Activated CD8-positive, alpha-beta memory T cell treated with anti-CD3 and anti-CD28 coated beads, Interleukin-2, amount 50 U/mL, for 4 hours (primary cell): ENCODE measurements at regions not wholly inside any gene's neighbourhood (a gene's known extent, or its start where the extent isn't known, plus 50 kb on each side); places are given as distances from the start of the nearest gene placed in this dataset.
"Not testable (repeated sequence)": the region's sequence is repeated elsewhere in the genome, so short reads cannot be mapped to it uniquely, and the experiment has no call there.

ENCODE experiments used
- DNase-seq: peaks from one replicate; pipeline ENCODE4 v3.0.0-alpha.2; 2020

DNA sequence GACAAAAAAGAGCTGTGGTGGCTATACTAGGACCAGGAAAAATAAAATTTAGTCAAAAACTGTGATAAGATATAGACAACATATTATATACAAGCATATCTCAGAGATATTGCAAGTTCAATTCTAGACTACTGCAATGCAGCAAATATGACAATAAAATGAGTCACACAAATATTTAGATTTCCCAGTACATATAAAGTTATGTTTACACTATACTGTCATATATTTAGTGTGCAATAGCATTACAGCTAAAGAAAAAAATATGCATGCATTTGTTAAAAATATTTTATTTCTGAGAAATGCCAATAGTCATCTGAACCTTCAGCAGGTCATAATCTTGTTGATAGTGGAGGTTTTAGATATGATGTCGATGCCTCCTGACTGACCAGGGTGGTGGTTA, 72.1 kb downstream of the AKR1C4 start:
- no peak for DNase-seq

DNA sequence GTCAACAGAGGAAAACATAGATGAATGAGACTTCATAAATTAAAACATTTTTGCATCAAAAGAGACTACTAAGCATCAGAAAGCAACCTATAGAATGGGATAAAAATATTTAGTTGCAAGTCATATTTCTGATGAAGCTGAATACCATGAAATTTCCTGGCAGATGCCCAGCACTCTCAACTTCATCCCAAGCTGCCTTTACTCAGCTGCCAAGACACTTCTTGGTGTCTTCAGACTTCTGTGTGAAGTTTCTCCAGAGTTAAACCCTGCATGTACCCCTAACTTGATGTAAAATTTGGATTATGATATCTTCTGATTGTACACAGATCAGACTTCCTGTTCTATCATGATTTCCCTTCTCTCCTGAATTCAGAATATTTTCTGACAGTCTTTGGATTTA, 73.2 kb downstream of the AKR1C4 start:
- DNase-seq: no peak

GRCh38 chr10:5271526-5271925, 74.9 kb downstream of the AKR1C4 start:
- no peak for DNase-seq

GRCh38 chr10:5272065-5272803, 75.6 kb downstream of the AKR1C4 start:
- no peak for DNase-seq

- DNase-seq: no peak
Measured at GRCh38 chr10:5274795-5275194, 78.2 kb downstream of the AKR1C4 start.

GRCh38 chr10:5281356-5281755, 83.4 kb upstream of the UCN3 start:
- no peak for DNase-seq

GRCh38 chr10:5282137-5282536, 82.6 kb upstream of the UCN3 start:
- no peak for DNase-seq

DNA sequence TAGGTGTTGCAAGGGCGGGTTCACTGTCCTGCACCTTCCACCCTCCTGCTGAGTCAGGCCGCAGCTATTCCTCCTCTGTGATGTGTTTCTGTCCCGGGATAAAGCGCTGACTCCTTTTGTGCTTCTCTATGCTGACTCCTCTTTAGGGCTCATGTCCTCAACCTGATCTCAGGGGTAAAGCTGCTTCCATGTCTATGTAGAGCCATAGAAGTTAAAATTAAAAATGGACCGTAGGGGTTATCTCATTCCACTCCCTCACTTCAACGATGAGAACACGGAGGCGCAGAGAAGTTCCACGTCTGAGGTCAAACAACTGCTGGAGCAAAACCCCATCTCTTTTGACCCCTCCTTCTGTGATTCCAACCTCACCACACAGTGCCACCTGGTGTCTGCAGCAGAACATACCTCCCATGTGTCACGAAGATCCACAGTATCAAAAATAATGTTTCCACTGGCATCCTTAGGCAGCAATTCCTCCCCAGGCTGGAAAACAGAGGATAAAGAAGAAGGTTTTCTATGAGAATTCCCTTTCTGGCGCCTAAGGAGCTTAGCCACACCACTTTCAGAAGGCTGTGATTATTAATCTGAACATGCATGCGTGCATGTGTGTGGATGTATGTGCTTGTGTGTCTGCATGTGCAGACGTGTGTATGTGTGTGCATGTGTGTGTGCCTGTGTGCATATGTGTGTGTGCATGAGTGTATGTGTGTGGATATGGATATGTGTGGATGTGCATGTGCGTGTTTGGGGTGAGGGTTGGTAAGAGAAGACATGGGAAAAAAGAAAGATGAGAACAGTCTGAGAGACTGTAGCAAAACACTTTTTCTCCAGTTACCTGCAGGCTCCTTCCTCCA, 81.2 kb upstream of the UCN3 start:
- peak; percentile 26 for DNase-seq

GRCh38 chr10:5284311-5285057, 80.3 kb upstream of the UCN3 start:
- no peak for DNase-seq

GRCh38 chr10:5285186-5285585, 79.6 kb upstream of the UCN3 start:
- no peak for DNase-seq

DNA sequence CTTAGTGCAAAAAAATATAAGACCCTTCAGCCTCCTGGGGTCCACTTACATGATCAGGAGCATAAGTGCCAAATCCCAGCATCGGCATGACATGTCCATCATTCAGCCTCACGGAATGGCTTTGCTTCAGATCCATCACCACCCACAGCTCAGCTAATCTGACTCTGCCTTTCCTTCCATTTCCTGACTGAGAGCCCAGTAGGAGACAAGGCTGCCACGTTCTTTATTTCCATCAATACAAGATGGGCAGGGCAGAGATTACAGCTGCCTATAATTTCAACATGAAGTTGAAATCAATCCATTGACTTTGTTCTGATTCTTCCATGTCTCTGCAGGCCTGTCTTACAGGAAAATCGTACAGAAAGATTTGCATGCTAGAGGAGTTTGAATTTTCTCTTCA, 76.4 kb upstream of the UCN3 start:
- no peak for DNase-seq

- DNase-seq: not testable (repeated sequence)
Measured at GRCh38 chr10:5289228-5289627, 75.5 kb upstream of the UCN3 start.

- DNase-seq: peak; percentile 34
Measured at GRCh38 chr10:5291501-5292195, 73.1 kb upstream of the UCN3 start.

DNA sequence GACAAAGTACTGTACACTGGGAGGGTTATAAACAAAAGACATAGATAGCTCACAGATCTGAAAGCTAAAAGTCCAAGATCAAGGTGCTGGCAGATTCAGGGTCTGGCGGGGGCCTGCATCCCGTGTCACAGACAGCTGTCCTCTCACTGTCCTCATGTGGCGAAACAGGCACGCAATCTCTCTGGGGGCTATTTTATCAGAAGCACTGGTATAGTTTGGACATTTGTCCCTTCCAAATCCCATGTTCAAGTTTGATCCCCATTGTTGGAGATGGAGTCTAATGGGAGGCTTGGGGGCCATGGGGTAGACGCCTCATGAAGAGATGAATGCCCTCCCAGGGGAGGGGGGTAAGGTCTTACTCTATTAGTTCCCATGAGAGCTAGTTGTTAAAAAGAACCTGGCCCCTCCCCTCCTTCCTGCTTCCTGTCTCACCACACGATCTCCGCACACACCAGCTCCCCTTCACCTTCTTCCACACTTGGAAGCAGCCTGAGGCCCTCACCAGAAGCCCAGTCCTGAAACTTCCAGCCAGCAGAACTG, 72.5 kb upstream of the UCN3 start:
- no peak for DNase-seq

DNA sequence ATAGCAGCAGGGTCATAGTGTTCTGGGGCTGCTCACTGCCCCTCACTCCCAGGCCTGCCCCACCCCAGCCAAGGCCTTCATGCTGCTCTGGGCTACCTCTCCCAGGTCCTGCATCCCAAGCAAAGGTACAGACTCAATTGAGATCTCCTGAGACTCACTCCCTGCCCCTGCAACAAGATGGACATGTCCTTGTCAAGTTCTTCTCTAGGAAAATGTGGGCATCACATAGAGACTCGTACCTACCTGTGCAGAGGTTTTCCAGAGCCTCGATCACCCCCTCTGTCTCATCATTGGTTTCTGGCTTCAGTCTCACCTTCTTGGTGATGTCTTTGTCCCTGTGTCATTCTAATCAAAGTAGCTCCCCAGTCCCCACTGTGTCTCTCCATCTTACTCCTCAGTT, 71.8 kb upstream of the UCN3 start:
- DNase-seq: not testable (repeated sequence)

DNA sequence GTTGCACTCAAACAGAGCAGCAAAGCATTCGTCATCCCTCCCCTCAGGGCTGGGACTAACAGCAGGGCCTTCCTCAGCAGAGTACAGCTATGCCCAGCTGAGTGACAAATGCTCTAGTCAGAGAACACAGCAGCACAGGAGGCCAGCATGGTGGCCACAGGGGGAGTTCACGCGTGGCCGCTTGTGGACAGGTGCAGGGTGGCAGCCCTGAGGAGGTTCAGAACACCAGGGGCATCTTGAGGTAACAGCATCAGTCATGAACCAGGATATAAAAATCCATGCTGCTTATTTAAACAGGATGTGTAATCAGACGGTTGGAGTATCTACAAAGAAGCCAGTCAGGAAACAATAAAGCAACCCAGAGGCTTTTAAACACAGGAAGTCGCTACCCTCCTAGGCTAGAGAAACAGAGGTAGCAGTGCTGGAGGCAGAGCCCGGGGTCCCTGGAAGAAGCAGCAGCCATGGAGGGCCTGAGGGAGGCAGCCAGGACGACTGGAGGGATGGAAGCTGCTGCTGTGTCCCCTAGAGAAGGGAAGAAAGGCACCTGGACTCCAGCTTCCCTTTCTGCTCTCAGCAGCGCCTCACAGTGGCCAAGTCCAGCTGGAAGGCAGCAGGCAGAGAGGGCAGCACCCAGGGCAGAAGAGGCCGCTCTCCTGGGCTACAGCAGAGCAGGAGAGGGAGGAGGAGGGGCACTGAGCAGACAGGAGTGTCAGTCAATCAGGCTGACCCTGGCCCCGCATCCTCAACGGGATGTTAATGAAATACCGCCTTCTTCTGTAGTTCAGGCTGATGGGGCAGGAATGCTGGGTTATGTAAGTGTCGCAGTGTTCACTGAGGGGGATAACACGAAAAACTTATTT, 70.8 kb upstream of the UCN3 start:
- peak; percentile 42 for DNase-seq

- no peak for DNase-seq
Measured at GRCh38 chr10:5297466-5297865, 67.3 kb upstream of the UCN3 start.

DNA sequence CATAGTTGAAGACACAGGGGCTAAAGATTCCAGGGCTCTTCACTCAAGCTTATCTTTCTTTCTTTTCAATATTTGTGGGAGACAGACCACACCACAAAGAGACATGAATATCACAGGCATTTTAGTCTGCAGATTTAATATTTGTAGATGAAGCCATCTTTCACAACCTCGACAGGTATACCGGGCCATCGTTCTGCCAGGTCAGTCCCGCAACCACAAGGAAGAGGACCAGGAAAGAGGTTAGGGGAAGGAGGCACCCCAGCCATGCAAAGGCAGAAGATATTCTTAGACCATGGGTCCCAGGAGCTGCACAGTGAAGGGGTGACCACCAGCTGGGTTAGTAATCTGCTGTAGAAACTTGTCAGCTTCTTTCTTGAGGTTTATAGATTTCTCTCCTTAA, 66.8 kb upstream of the UCN3 start:
- DNase-seq: no peak

DNA sequence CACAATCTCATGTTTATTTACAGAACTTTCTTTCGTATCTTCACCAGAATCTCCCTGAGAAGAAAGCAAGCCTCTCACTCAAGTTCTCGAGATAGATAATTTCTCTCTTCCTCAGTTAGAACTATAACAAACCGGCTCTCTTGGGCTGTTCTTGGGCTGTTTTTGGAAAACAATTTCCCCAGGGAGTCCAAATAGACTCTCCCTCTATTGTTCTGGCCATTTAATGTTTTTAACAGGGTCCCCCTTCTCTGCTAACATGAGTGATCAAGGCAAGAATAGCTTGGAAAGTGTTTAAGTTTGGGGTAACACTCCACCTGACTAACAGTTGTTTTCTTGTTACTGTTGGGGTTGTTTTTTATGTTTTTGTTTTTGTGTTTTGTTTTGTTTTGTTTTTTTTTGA, 64.8 kb upstream of the UCN3 start:
- DNase-seq: no peak

GRCh38 chr10:5303504-5303903, 61.3 kb upstream of the UCN3 start:
- DNase-seq: no peak

GRCh38 chr10:5305374-5305773, 59.4 kb upstream of the UCN3 start:
- no peak for DNase-seq

GRCh38 chr10:5310914-5311313, 53.9 kb upstream of the UCN3 start:
- DNase-seq: no peak
